DMS53 (cell line): ENCODE measurements at regions not wholly inside any gene's neighbourhood (a gene's known extent, or its start where the extent isn't known, plus 50 kb on each side); places are given as distances from the start of the nearest gene placed in this dataset.

Experiments
- DNase-seq: peaks from one replicate; lab custom pipeline; 2025; lab: John Stamatoyannopoulos, UW

- no peak for DNase-seq
Measured at GRCh38 chr2:18787726-18788125, 198.4 kb upstream of the NT5C1B start.

GRCh38 chr2:18784245-18784644 lies 194.9 kb upstream of the NT5C1B start:
- DNase-seq: no peak

- peak; percentile 4 for DNase-seq
Measured at GRCh38 chr2:18781541-18782280, 192.3 kb upstream of the NT5C1B start.

- peak; percentile 40 for DNase-seq
Measured at GRCh38 chr2:18777250-18777812, 188.0 kb upstream of the NT5C1B start.

- no peak for DNase-seq
Measured at GRCh38 chr2:18771212-18771611, 181.8 kb upstream of the NT5C1B start.

- no peak for DNase-seq
Measured at GRCh38 chr2:18763338-18763737, 174.0 kb upstream of the NT5C1B start.

- peak; percentile 20 for DNase-seq
Measured at GRCh38 chr2:18762667-18763066, 173.3 kb upstream of the NT5C1B start.

GRCh38 chr2:18754286-18754685 lies 164.9 kb upstream of the NT5C1B start:
- DNase-seq: peak; percentile 40

GRCh38 chr2:18753722-18754121 lies 164.4 kb upstream of the NT5C1B start:
- DNase-seq: no peak

GRCh38 chr2:18752667-18753422 lies 163.5 kb upstream of the NT5C1B start:
- DNase-seq: peak; percentile 80

GRCh38 chr2:18752022-18752493 lies 162.7 kb upstream of the NT5C1B start:
- peak; percentile 82 for DNase-seq

- DNase-seq: peak; percentile 13
Measured at GRCh38 chr2:18750672-18751554, 161.5 kb upstream of the NT5C1B start.

GRCh38 chr2:18749912-18750526 lies 160.7 kb upstream of the NT5C1B start:
- peak; percentile 76 for DNase-seq

- DNase-seq: no peak
Measured at GRCh38 chr2:18745431-18746272, 156.3 kb upstream of the NT5C1B start.

- DNase-seq: no peak
Measured at GRCh38 chr2:18741895-18742732, 152.7 kb upstream of the NT5C1B start.

- no peak for DNase-seq
Measured at GRCh38 chr2:18741191-18741590, 151.8 kb upstream of the NT5C1B start.

- DNase-seq: no peak
Measured at GRCh38 chr2:18740474-18740881, 151.1 kb upstream of the NT5C1B start.

- no peak for DNase-seq
Measured at GRCh38 chr2:18731666-18732065, 142.3 kb upstream of the NT5C1B start.

GRCh38 chr2:18724371-18725145 lies 135.2 kb upstream of the NT5C1B start:
- DNase-seq: no peak
